ENCODE measurements at regions not wholly inside any gene's neighbourhood (a gene's known extent, or its start where the extent isn't known, plus 50 kb on each side); places are given as distances from the start of the nearest gene placed in this dataset.
"Not testable (repeated sequence)": the region's sequence is repeated elsewhere in the genome, so short reads cannot be mapped to it uniquely, and the experiment has no call there.

DNA sequence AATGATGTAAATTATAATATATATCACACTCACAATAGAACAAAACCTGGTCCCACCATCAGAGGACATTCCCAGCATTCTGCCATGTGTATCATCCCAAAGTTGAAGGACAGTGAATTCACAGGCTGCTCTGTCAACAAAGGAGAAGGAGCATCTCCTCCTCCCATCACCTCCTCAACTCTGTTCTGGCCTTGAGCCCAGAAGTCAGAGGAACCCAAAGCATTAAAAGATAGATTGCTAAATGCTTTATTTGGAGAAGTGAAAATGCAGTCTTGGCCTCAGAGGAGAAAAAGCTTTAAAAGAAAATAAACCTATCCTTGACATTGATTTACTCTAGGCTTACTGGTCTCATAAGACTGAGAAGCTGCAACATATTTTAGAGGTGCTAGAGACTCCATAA is 268.8 kb upstream of the RASGEF1B start:
- FAIRE-seq (no peak), DNase-seq (ENCODE audit: low spot score) (no peak)

DNA sequence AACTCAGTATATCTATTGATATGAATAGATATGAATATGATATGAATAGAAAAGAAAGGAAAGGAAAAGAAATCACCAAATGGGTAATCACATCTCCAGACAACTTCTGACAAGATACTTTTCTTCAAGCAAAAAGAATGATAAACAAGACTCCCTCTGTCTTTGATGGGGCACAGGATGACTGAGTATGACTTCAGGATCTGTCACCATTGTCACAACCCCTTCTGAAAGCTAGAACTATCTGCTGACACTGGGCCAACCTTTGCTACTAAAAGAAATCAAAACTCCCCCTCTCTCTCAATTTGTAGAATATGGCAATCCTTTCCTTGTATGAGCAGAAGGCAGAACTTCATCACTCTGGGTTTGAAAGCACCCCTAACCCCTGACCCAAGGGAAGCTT is 267.2 kb upstream of the RASGEF1B start:
- DNase-seq (ENCODE audit: low spot score): no peak
- no peak for FAIRE-seq

DNA sequence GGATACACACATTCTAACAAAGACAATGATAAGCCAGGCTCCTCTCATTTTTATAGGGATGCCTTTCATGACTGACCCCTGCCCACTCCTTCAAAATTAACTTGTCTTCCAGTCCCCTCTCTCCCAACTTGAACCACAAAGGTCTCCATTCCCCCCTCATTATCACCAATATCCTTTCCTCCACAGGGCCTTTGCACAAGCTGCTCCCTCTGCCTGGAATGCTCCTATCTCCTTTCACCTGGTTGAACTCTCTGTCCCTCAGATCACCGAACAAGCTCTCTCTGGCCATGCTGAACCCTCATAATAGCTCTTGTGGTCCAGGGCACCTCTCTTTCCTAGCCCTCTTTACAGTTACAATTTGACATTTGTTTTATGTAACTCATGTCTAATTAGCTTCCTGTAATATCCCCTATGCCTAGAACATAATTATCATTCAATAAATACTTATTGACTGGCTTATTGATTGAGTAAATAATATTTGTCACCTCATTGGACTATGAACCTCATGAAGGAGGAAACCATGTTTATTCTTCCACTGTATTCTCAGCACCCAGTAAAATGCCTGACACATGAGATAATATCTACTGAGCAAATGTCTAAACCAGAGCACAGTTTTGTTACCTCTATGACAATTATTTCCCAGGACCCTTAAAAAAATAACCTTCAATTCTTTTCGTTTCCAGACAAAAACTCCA is 266.3 kb upstream of the RASGEF1B start:
- FAIRE-seq (no peak), DNase-seq (ENCODE audit: low spot score) (no peak)

DNA sequence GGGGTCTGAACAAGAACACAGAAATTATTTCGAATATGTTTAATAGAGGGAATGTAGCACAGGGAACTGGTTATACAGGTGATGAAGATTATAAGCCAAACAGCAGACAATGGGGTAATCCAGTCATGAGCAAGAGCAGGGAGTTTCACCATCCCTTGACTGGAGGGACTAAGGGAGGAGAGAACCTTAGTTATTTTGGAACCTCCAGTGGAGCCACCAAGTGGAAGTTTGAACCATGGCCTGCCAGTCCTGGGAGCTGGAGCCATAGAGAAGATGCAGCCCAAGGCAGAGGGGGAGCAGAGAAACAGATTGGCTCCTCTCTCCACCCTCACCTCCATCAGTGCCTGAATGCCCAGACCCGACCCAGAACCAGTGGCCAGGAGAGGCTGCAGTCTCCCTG is 264.6 kb upstream of the RASGEF1B start:
- no peak for DNase-seq (ENCODE audit: low spot score)
- no peak for FAIRE-seq

DNA sequence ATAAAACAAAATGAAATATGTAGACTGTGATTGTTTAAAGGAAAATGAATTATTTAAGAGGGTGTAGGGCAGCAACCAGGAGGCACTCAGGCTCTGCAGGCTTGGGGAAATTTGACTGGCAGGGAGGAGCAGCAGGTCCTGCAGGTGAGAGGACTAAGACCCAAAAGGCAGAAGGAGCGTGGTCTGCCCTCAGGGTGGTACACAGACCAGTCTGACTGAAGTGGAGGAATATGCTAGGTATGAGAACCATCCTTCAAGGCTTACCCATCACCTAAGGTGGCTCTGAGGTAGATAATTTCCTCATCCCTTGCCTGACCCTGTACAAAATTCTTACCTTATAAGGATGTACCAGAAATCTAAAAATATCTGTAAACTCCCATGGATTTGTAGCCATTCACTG is 261.3 kb upstream of the RASGEF1B start:
- DNase-seq (ENCODE audit: low spot score) (no peak), FAIRE-seq (no peak)

DNA sequence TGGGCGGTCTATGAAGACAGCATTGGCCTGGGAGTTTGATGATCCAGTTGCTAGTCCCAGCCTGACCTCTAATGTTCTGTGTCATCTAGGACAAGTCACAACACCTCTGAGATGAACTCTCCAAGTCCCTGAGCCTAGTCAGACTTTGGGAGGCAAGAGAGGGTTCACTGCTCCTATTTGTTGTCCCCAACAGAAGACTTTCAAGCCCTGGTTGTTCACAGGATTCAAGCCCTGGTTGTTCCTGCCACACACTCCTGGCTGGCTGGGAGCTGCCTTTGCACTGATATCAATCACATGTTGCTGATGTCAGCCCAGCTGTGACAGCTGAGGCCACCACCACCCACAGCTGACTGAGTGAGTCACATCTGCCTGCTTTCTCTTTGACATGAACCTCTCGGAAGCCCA is 253.2 kb upstream of the RASGEF1B start:
- DNase-seq (ENCODE audit: low spot score) (peak; percentile 55), FAIRE-seq (peak; percentile 76)

DNA sequence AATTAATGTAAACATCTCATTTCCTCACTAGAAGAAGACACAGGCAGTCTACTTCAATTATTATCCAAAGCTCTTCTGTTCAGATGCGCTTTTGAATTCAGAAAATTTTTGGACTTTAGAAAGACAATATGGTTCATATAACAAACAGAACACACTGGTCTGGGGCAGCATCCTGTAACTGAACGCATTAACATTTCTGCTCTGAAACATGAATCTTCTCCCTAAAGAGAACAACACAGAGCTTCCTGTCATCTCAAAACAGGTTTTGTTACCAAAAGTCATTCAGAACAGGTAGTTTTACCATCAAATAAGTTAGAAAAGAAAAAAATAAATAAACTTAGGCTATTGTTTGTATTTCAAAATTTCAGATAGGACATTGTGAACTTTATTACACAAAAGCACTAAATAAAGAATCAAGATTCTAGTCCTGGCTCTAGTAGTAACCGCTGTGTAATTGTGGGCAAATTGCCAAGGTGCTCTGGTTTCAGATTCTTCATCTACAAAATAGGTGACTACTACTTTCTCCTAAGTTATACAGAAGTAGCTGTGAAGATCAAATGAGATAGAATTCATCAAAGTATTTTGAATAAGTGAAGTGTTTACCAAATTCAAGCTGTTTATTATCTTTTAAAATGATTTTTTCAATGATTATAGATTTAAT is 252.3 kb upstream of the RASGEF1B start:
- DNase-seq (ENCODE audit: low spot score) (no peak), FAIRE-seq (peak; percentile 45)

DNA sequence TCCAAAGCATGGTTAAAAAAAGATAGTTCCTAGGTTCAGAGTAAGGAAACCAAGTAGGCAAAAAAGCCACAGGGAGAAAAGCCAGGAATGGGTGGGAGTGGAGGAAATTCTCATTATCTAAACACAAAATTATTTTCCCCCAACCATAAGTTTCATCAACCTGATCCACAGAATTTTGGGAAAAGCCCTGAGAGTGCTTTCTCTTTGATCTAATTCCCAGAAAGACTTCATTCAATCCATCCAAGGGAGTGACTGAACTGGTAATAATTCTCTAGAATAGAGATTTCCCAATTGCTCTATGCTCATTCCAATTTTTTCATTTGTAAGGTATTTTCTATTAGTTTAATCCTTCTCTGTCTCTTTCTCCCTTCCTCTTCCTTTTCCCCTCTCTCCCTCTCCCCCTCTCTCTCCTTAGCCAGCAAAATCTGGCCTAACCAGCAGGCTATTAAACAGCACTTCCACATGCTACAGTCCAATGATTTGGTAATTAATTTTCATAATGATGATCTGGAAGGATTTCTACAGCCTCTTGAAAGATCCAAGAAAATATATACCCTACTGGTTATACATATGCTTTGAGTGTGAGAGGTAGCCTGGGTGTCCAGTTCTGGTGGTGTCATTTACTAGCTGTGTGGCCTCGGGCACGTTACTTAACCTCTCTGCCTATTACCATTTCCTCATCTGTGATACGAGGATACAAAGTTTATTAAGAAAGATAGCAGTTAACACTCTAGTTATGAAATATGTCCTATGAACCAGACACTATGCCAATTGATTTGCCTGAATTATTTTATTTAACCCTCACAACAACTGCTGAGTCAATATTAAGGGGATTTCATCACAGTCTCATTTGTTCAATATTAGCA is 251.5 kb upstream of the RASGEF1B start:
- no peak for FAIRE-seq
- DNase-seq (ENCODE audit: low spot score): no peak

DNA sequence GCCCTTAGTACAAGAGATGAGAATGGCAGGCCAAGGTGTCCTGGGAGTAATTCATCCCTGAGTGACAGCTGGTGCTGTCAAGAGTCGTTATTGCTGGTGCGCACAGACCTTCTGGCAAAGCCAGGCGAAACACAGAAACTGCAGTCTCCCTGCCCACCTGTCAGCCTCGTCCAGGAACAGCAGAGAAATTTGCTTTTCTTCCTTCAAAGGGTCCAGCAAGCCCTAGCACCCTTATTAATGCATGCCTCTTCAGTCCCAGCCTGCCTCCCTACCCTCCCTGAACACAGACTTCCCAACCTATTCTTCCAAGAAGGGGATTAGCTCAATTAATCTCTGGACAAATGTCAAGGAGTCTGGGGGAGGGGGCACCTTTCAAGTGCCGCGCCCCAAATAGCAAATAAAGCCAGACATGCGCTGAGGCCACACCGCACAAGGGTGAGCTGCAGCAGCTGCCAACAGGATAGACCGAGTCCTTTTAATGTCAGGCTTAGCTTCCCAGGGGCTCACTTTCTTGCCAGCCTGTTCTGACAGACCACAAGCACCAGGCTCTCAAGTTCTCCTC is 250.7 kb upstream of the RASGEF1B start:
- DNase-seq (ENCODE audit: low spot score): no peak
- no peak for FAIRE-seq

DNA sequence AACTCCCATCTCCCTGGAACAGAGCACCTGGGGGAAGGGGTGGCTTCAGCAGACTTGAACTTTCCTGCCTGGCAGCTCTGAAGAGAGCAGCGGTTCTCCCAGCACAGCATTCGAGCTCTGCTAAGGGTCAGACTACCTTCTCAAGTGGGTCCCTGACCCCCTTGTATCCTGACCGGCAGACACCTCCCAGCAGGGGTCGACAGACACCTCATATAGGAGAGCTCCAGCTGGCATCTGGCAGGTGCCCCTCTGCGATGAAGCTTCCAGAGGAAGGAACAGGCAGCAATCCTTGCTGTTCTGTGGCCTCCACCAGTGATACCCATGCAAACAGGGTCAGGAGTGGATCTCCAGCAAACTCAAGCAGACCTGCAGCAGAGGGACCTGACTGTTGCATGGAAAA is 244.1 kb upstream of the RASGEF1B start:
- no peak for DNase-seq (ENCODE audit: low spot score)
- no peak for FAIRE-seq

DNA sequence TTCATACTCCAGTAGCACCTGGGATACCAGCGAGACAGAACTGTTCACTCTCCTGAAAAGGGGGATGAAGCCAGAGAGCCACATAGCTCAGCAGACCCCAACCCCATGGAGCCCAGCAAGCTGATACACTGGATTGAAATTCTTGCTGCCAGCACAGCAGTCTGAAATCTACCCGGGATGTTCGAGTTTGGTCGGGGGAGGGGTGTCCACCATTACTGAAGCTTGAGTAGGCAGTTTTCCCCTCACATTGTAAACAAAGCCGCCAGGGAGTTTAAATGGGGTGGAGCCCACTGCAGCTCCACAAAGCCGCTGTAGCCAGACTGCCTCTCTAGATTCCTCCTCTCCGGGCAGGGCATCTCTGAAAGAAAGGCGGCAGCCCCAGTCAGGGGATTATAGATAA is 243.7 kb upstream of the RASGEF1B start:
- not testable (repeated sequence) for DNase-seq (ENCODE audit: low spot score); FAIRE-seq

DNA sequence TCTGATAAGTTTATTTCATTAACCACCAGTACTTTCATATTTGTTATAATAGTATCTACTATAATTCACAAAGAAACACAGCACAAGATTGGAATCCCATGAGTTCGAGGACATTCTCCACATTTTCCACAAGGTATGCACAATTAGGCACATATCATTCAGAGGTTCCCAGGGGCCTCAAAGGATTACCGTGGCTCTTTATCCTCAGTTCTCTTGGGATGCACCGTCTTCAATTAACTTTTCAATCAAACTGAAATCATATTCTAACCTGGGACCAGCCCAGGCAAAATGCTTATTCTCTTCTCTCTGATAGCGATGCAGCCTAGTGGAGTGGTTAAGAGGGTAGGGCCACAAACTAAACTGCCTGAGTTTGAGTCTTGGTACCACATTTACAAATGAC is 242.6 kb upstream of the RASGEF1B start:
- FAIRE-seq (no peak), DNase-seq (ENCODE audit: low spot score) (no peak)

DNA sequence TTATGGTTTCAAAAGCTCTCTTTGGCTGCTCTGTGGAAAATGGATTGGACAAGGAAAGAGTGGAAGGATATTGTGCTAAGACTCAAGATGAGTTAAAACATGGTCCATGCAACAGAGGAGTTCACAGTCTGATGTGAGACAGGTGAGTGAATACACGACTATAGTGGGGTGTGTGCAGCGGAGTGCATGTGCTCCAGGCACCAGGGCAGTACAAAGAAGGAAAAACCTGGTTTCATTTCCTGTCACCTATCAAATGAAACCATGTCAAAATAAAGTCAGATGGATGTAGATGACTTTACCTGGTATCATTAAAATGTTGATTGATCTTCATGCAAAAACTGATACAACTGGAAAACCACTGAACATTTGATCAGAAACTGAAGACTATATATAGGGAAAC is 241.0 kb upstream of the RASGEF1B start:
- FAIRE-seq (no peak), DNase-seq (ENCODE audit: low spot score) (no peak)

DNA sequence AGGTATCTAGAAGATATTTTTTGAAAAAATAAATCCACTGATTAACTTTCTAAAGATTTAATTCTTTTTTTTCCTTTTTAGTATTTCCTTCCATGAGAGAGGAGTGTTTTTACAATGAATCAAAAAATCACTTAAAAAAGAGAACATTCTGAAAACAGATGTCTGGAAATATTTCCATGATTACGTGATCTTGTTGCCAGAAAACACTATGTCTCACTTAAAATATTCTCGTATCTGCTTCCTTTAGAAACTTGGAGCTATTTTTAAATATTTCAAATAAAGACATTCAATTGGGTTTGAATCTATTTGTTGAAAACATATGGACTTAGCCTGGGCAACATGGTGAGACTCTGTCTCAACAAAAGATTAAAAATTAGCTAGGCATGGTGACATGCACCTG is 232.8 kb upstream of the RASGEF1B start:
- no peak for FAIRE-seq

DNA sequence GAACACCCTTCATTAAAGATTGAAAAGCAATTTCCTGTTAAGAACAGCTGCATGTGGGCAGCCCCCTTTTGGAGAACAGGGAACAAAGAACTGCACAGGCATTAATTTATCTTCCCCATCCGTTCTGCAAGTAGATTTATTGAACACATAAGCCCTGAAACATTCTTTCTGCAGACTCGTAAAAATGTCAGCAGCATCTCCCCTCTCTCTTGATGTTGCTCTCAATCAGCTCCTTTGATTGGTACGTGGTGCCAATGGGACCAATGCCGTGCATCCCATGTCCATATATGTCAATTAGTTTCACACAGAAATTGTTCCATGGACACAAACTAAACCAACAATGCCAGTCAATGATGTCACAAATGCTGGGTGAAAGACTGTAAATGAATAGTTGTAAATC is 228.5 kb upstream of the RASGEF1B start:
- DNase-seq (ENCODE audit: low spot score): no peak
- FAIRE-seq: no peak

More for the DNA sequence above, 232.8 kb upstream of the RASGEF1B start:
- no peak for DNase-seq (ENCODE audit: low spot score)

DNA sequence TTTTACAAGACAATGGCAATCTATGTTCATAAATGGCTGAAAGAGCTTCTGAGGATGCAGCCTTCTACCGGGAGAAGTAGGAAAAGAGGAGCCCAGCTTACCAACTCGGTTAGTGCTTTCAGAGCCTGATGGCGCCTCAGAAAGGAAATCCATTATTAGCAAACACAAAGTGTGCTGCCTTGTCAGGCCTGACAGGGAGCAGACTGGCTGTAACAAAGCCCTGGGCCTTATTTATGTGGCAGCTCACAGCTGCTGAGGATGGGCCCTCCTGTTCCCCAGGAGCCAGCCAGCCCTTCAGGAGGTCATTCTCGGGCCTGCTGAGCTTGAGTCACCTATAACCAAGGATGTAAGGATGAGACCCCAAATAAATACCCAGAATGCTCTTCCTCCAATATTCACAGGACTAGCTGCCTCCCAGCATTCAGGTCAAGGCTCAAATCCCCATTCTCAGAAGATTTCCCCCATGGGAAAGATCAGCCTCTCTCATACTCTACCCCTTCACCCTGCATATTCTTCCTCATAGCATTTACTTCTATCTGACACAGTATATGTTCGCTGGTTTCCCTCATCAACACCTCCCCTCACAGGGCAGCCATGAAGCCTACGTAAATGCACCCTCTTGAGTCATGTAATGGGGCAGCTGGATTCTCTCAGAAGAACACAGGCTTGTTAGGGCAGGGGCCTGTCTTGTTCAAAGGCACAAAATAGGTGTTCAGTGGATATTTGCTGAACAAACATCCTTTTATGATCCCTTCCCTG is 227.0 kb upstream of the RASGEF1B start:
- no peak for FAIRE-seq
- no peak for DNase-seq (ENCODE audit: low spot score)

DNA sequence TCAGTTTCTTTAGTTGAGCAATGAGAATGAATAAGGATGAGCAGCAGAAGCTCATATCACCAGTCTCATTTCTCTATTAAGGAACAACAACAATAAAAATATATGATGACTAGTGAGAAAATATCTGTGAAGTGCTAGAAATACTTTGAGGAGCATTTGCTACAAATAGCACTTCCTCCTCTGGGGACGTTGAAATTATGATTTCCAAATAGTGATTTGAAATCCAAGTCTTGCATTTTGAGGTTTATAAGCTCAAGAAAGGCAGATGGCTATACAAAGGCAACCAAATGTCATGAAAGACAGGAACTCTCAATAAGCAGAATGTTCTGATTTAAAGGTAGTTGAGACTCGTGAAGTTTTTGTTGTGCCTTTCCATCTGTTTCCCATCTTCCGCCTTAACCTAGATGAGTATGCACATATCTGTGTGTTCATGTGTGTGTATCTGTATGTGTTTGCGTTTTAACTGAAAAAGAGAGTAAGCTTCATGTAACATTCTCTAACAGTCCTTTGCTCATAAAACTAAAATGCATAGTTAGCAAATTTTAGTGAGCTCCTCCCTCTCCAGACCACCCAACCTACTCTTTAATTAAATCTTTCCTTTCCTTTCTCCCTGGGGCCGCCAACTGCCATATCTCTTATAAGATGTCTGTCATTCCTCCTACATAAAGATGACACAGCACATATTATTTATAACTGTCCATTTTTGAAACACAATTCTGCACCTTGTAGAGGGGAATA is 222.6 kb upstream of the RASGEF1B start:
- FAIRE-seq: no peak
- DNase-seq (ENCODE audit: low spot score): no peak

DNA sequence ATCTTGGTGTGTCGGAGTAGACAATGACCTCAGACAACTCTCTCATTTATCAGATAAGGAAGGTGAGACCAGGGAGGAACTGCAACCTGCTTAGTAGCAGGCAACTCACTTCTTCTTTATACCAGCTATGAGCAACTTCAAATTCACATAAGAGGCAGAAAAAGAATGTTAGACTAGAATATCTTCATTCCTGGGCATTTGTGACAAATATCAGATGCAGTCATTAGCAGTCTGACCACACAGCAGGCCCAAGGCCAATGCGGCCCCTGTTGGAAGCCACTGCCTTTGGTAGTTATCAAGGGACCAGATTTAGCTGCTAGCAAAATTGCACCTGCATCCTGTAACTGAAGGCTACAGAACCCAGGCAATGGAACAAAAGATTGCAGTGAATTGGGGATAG is 219.2 kb upstream of the RASGEF1B start:
- FAIRE-seq (no peak), DNase-seq (ENCODE audit: low spot score) (no peak)

DNA sequence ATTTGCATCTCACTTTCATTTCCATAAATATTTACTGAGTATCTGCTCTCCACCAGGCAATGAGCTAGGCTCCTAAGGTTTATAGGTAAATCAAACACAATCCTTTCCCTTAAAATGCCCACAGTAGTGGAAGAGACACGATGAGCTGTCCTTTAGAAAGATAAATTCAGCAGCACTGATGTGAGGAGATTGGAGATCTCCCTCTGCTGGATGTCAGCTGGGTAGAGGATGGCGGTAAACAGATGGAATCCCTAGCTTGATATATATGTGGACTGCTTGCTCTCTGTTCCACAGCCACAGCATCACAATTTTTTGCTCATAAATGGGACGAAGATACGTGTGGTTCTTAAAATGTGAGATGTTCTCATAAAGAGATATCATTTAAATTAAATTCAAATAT is 216.4 kb upstream of the RASGEF1B start:
- no peak for FAIRE-seq
- DNase-seq (ENCODE audit: low spot score): no peak

DNA sequence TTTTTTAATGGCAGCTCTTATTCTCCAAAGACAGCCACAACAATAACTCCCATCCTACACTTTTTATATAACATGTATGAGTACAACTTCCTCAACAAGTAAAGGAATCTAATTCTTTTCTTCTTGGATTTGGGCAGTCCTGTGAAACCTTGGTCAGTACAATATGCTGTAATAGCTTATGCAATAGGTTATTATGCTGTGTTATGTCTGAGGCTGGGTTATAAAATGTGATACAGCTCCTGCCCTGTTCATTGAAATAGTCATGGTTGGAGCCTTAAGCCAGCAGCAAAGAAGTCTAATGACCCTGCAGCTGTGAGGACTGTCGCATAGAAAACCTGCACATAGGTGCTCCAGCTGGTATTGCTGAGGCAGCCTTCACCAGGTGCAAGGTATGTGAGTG is 215.8 kb upstream of the RASGEF1B start:
- DNase-seq (ENCODE audit: low spot score): no peak
- no peak for FAIRE-seq

DNA sequence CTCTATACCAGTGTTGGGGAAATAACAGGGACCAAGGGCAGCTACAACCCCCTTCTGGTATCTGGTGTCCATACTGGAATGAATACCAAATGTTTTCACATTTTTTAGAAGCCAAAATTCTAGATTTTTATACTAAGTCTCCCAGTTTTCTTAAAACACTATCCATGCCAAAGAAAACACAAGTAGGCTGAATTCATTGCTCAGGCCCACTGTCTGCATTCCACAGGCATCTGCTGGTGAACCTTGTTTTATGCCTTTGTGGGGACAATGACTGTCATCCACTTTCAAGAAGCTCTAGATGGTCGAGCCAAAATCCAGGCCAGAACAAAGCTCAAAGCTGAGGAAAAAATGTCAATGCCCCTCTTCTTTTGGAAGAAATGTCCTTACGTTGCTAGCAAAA is 213.4 kb upstream of the RASGEF1B start:
- no peak for DNase-seq (ENCODE audit: low spot score)
- FAIRE-seq: no peak
